ENCODE measurements at regions not wholly inside any gene's neighbourhood (a gene's known extent, or its start where the extent isn't known, plus 50 kb on each side); places are given as distances from the start of the nearest gene placed in this dataset.

GRCh38 chr6:15994814-15995459 is 133.9 kb upstream of the MYLIP start:
- H3K36me3 ChIP-seq (replicated peaks in 1 of 2; ENCODE audit: control insufficient read depth in 1 of 2, insufficient read depth in 2 of 2, low read length in 1 of 2) = no peaks in the 10 kb centered on the region
- H3K79me2 ChIP-seq (ENCODE audit: insufficient read depth) = no peaks in the 10 kb centered on the region
- H3K9me3 ChIP-seq = no peaks in the 10 kb centered on the region
- H3K27me3 ChIP-seq (ENCODE audit: insufficient read depth) = no peaks in the 10 kb centered on the region
- no peaks in the 10 kb centered on the region for H3K9me2 ChIP-seq
- H2AFZ ChIP-seq (ENCODE audit: low read depth) = no peak overlapping the region
- H3K9ac ChIP-seq = no peak overlapping the region
- peaks cover 0 to 13% of the 10 kb centered on the region in 2 experiments; a peak in 1 of 4 replicates for H3K4me1 ChIP-seq (ENCODE audit: control insufficient read depth in 1 of 2, insufficient read depth in 2 of 2, low read depth in 1 of 2, low read length in 1 of 2)
- no peaks in the 10 kb centered on the region for H4K20me1 ChIP-seq (ENCODE audit: insufficient read depth)
- TF ChIP-seq USF2 (IDR thresholded peaks at IDR 0.05; ENCODE audit: borderline replicate concordance, low read depth, low read length) = no peak
- TF ChIP-seq GABPA (IDR thresholded peaks at IDR 0.05; ENCODE audit: low read depth) = no peak
- no peak for TF ChIP-seq NFIC (IDR thresholded peaks at IDR 0.05; ENCODE audit: borderline replicate concordance)
- TF ChIP-seq JUND (IDR thresholded peaks at IDR 0.05) = no peak
- no peak for TF ChIP-seq SMC3 (IDR thresholded peaks at IDR 0.05; ENCODE audit: low read depth, low read length)
- no peak for TF ChIP-seq POLR2AphosphoS5 (IDR thresholded peaks at IDR 0.05; ENCODE audit: low read depth, low read length)
- no peak for TF ChIP-seq TCF12 (IDR thresholded peaks at IDR 0.05)
- TF ChIP-seq CHD2 (IDR thresholded peaks at IDR 0.05; ENCODE audit: low read length, partially characterized antibody) = no peak
- TF ChIP-seq MXI1 (IDR thresholded peaks at IDR 0.05; ENCODE audit: low read depth, low read length) = no peak
- TF ChIP-seq FOXJ3 (CRISPR knock-in tag; IDR thresholded peaks at IDR 0.05) = no peak
- no peak for TF ChIP-seq YY1 (IDR thresholded peaks at IDR 0.05; ENCODE audit: low read depth)
- TF ChIP-seq TAF1 (IDR thresholded peaks at IDR 0.05; ENCODE audit: borderline replicate concordance, low read depth, low read length) = no peak
- no peak for TF ChIP-seq USF1 (IDR thresholded peaks at IDR 0.05; ENCODE audit: borderline replicate concordance, low read depth)
- TF ChIP-seq TEAD4 (IDR thresholded peaks at IDR 0.05; ENCODE audit: borderline replicate concordance, insufficient read depth) = no peak
- no peak for TF ChIP-seq REST (IDR thresholded peaks at IDR 0.05; ENCODE audit: low read depth, low read length)
- no peak for TF ChIP-seq NRF1 (IDR thresholded peaks at IDR 0.05; ENCODE audit: low read depth, low read length)
- no peak for TF ChIP-seq EP300 (IDR thresholded peaks at IDR 0.05; ENCODE audit: borderline replicate concordance in 1 of 2, low read depth in 1 of 2, low read length in 1 of 2)
- no peak for TF ChIP-seq RCOR1 (IDR thresholded peaks at IDR 0.05; ENCODE audit: low read length)
- TF ChIP-seq SIN3A (IDR thresholded peaks at IDR 0.05; ENCODE audit: borderline replicate concordance, low read depth, low read length) = no peak
- no peak for TF ChIP-seq EZH2phosphoT487 (IDR thresholded peaks at IDR 0.05; ENCODE audit: borderline replicate concordance, low read depth)
- CTCF ChIA-PET = no interaction called here
- no peaks in the 10 kb centered on the region for H3F3A ChIP-seq (replicated peaks; ENCODE audit: insufficient read depth)
- H3K27ac ChIP-seq (ENCODE audit: low read depth in 2 of 2, low read length in 1 of 2) = peak overlapping the region in 1 of 2 experiments; percentile 8; a peak in 1 of 4 replicates
- whole genome bisulfite sequencing (ENCODE audit: low lambda C conversion rate) = 55% methylated on average over 8 of the region's 8 CpGs
- POLR2A ChIA-PET = no interaction called here
- H3K4me3 ChIP-seq (ENCODE audit: low read depth in 2 of 2, low read length in 1 of 2) = no peak overlapping the region
- DNase-seq = no peak
- H3K4me2 ChIP-seq = no peak overlapping the region
